B cell (primary cell): ENCODE measurements at regions not wholly inside any gene's neighbourhood (a gene's known extent, or its start where the extent isn't known, plus 50 kb on each side); places are given as distances from the start of the nearest gene placed in this dataset.

Source experiments
- ATAC-seq: fragments of 200-7000 bp; cut with Tn5 transposase; one replicate; pipeline ENCODE4 v1.10.0; 2021; ENCODE audit warnings: low read depth, mild to moderate bottlenecking, moderate number of reproducible peaks, moderate library complexity
- CTCF ChIA-PET: fragments of 350-600 bp; sonication (Branson Sonifier 250); formaldehyde crosslinking; loops from one replicate; lab custom pipeline; 2021; ENCODE audit warnings: antibody characterized with exemption, inconsistent platforms; lab: Charles Lee
- POLR2A ChIA-PET: fragments of 350-600 bp; sonication (Branson Sonifier 250); formaldehyde crosslinking; loops from one replicate; lab custom pipeline; 2021; ENCODE audit warnings: antibody characterized with exemption; lab: Charles Lee
- DNase-seq: peaks from one replicate; pipeline ENCODE4 v3.0.0; 2013
- H2AFZ ChIP-seq: 2 replicates; pipeline ENCODE4 v1.6.1; 2012; ENCODE audit warnings: mild to moderate bottlenecking, low read depth, low read length; ENCODE audit not compliant: insufficient read depth, poor library complexity, severe bottlenecking
- H3K27ac ChIP-seq, 2 donors: 1 replicate in 1 of 2; 2 replicates in 1 of 2; pipeline ENCODE4 v1.5.1; 2012 to 2013; ENCODE audit warnings: low read length in 2 of 2, mild to moderate bottlenecking in 2 of 2, moderate library complexity in 1 of 2
- H3K27me3 ChIP-seq, 4 experiments: fragments of 200-600 bp in 1 of 4; sonication (generic) in 1 of 4; replicated peaks in 1 of 4; 1 replicate in 2 of 4; 2 replicates in 2 of 4; pipeline versions ENCODE4 v1.6.1 to v1.7.0; 2013 to 2016; ENCODE audit warnings: low read length in 3 of 4, mild to moderate bottlenecking in 2 of 4, mixed read lengths in 1 of 4, moderate library complexity in 1 of 4; ENCODE audit not compliant: insufficient read depth in 4 of 4, control insufficient read depth in 3 of 4; ENCODE audit errors: control extremely low read depth in 1 of 4
- H3K36me3 ChIP-seq, 2 experiments: replicated peaks in 1 of 2; 1 replicate in 1 of 2; 2 replicates in 1 of 2; pipeline versions ENCODE4 v1.6.1 to v1.7.1; 2013; ENCODE audit warnings: low read length in 1 of 2; ENCODE audit not compliant: insufficient read depth in 2 of 2, control insufficient read depth in 1 of 2; ENCODE audit errors: control extremely low read depth in 1 of 2, extremely low read depth in 1 of 2
- H3K4me1 ChIP-seq, 2 donors: fragments of 200-600 bp in 1 of 2; sonication (generic) in 1 of 2; 1 replicate in 1 of 2; 2 replicates in 1 of 2; pipeline versions ENCODE4 v1.5.1 to v1.6.1; 2013 to 2017; ENCODE audit warnings: low read length in 2 of 2; ENCODE audit not compliant: control insufficient read depth in 2 of 2, insufficient read depth in 2 of 2
- H3K4me2 ChIP-seq: replicated peaks from 2 replicates; pipeline ENCODE3; 2012; ENCODE audit warnings: mild to moderate bottlenecking, low read depth, low read length; ENCODE audit not compliant: poor library complexity, severe bottlenecking
- H3K4me3 ChIP-seq, 5 experiments: fragments of 200-600 bp in 1 of 5; sonication (generic) in 1 of 5; 1 replicate in 3 of 5; 2 replicates in 2 of 5; pipeline versions ENCODE4 v1.5.1 to v1.7.0; 2011 to 2016; ENCODE audit warnings: low read length in 4 of 5, mild to moderate bottlenecking in 4 of 5, low read depth in 2 of 5, control low read depth in 1 of 5, moderate library complexity in 1 of 5; ENCODE audit not compliant: insufficient read depth in 1 of 5; ENCODE audit errors: control extremely low read depth in 1 of 5, extremely low read depth in 1 of 5
- H3K79me2 ChIP-seq: fragments of 200-600 bp; sonication (generic); one replicate; pipeline ENCODE4 v1.6.0; 2016; ENCODE audit warnings: low read length; ENCODE audit not compliant: control insufficient read depth, insufficient read depth
- H3K9ac ChIP-seq: fragments of 200-600 bp; sonication (generic); 2 replicates; pipeline ENCODE4 v1.6.1; 2017; ENCODE audit warnings: mild to moderate bottlenecking, low read length, moderate library complexity
- H3K9me3 ChIP-seq, 3 donors: one replicate each; pipeline versions ENCODE4 v1.6.1 to v1.7.1; 2013; ENCODE audit warnings: low read length in 2 of 3; ENCODE audit not compliant: control insufficient read depth in 2 of 3, insufficient read depth in 1 of 3; ENCODE audit errors: control extremely low read depth in 1 of 3
- H4K20me1 ChIP-seq: 2 replicates; pipeline ENCODE4 v1.6.0; 2012; ENCODE audit warnings: mild to moderate bottlenecking, low read length; ENCODE audit not compliant: insufficient read depth, control insufficient read depth, poor library complexity, severe bottlenecking
- H3K27ac Mint-ChIP-seq: one replicate; pipeline ENCODE4 v1.8.0; 2021; ENCODE audit warnings: mixed read lengths
- H3K27me3 Mint-ChIP-seq: one replicate; pipeline ENCODE4 v1.8.0; 2021; ENCODE audit warnings: mixed read lengths
- H3K4me1 Mint-ChIP-seq: one replicate; pipeline ENCODE4 v1.8.0; 2021; ENCODE audit warnings: mixed read lengths
- H3K4me3 Mint-ChIP-seq: one replicate; pipeline ENCODE4 v1.8.0; 2021; ENCODE audit warnings: mixed read lengths
- H3K9me3 Mint-ChIP-seq: one replicate; pipeline ENCODE4 v1.8.0; 2022; ENCODE audit warnings: mixed read lengths; ENCODE audit not compliant: insufficient read depth
- CTCF ChIP-seq: fragments of 200-600 bp; IDR thresholded peaks from one replicate; pipeline ENCODE4 v1.8.0; 2022; ENCODE audit warnings: antibody characterized with exemption, mild to moderate bottlenecking
- EZH2 ChIP-seq: IDR thresholded peaks from 2 replicates; pipeline ENCODE4 v1.6.1; 2012; ENCODE audit warnings: borderline replicate concordance, low read depth, mild to moderate bottlenecking, moderate library complexity, low read length; ENCODE audit not compliant: insufficient read depth, poor library complexity, severe bottlenecking
- whole genome bisulfite sequencing: methylation state at CpG from one replicate; pipeline ENCODE4 v1.1.5; 2013; ENCODE audit warnings: missing lambda C conversion rate; ENCODE audit not compliant: insufficient coverage; 5-methylcytosine and 5-hydroxymethylcytosine counted together
- intact Hi-C: fragments of 100-400 bp; cut with micrococcal nuclease; formaldehyde crosslinking; loops from one replicate; pipeline ENCODE4 v1.10.0; 2022

- Histone ChIP-seq H4K20me1 (no peaks in the 10 kb centered on the region), H3K9ac (no peak overlapping the region), H3K4me2 (no peak overlapping the region), H2AFZ (no peak overlapping the region), H3K9me3 (no peaks in the 10 kb centered on the region), H3K4me3 (no peak overlapping the region), H3K27me3 (peaks cover 0 to 2% (median 0%) of the 10 kb centered on the region in 4 experiments), H3K36me3 (no peaks in the 10 kb centered on the region), H3K4me1 (no peaks in the 10 kb centered on the region), H3K27ac (no peak overlapping the region), H3K79me2 (no peaks in the 10 kb centered on the region)
- intact Hi-C loops, result no loop called here
- Mint-ChIP-seq H3K4me3 (no peak overlapping the region), H3K9me3 (no peaks in the 10 kb centered on the region), H3K27ac (no peak overlapping the region), H3K4me1 (no peaks in the 10 kb centered on the region), H3K27me3 (peaks cover 14% of the 10 kb centered on the region)
- TF ChIP-seq EZH2, result no peak
- TF ChIP-seq CTCF, result no peak
- POLR2A ChIA-PET, result no interaction called here
- DNase-seq (no peak), ATAC-seq (no peak)
- no CpG with 5 or more reads among the region's 4 CpGs for WGBS
- CTCF ChIA-PET, result no interaction called here
These were observed 50.2 kb upstream of the SLC44A1 start for GRCh38 chr9:105194234-105194633.
